ENCODE measurements at regions not wholly inside any gene's neighbourhood (a gene's known extent, or its start where the extent isn't known, plus 50 kb on each side); places are given as distances from the start of the nearest gene placed in this dataset.

DNA sequence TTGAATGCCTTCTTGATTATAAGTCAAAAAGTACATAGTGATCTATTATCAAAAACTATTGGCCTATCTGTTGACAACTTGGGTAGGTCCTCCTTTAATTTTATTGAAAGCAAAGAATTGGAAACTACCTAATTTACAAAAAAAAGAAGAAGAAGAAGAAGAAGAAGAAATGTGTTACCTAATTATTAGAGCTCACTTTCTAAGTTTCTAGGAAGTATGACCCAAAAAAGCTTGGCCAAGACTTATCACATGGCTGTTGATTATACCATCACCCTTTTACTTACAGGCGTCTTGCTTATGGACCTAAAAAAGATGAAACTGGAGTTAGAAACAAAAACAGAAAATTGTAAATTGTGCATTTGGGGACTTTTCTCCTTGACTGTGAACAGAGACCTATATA, 81.8 kb upstream of the PIK3CG start:
- 92% methylated on average over 1 of the region's 1 CpG for WGBS (ENCODE audit: low lambda C conversion rate, missing lambda C conversion rate)

DNA sequence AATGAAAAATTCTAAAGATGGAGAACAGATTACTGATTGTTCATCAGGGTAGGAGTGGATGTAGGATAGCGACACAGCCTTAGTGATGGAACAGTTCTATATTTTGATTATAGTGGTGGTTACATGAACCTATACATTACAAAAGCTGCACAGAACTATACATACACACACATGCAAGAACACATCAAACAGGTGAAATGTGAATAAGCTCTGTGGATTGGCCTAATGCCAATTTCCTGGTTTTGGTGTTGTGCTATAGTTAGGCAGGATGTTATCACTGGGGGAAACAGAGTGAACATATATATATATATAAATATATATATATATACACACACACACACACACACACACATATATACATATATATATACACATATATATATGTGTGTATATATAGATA, 76.4 kb upstream of the PIK3CG start:
- Histone ChIP-seq H3K4me3 (no peak overlapping the region), H3K9me3 (ENCODE audit: low read depth) (no peaks in the 10 kb centered on the region), H3K4me1 (ENCODE audit: insufficient read depth) (no peaks in the 10 kb centered on the region), H2AFZ (no peak overlapping the region), H3K27ac (no peak overlapping the region), H3K36me3 (replicated peaks; ENCODE audit: insufficient read depth, low read depth) (no peaks in the 10 kb centered on the region), H3K27me3 (peaks cover 4% of the 10 kb centered on the region), H4K20me1 (ENCODE audit: insufficient read depth, poor library complexity, severe bottlenecking) (no peaks in the 10 kb centered on the region), H3K9me2 (replicated peaks; ENCODE audit: insufficient read depth) (no peaks in the 10 kb centered on the region), H3K4me2 (no peak overlapping the region), H3K79me2 (no peaks in the 10 kb centered on the region)
- WGBS (ENCODE audit: low lambda C conversion rate, missing lambda C conversion rate), result 96% methylated on average over 1 of the region's 1 CpG
- no peak for DNase-seq (ENCODE audit: low spot score)
- TF ChIP-seq EZH2 (IDR thresholded peaks at IDR 0.05; ENCODE audit: borderline replicate concordance) (no peak), EZH2phosphoT487 (IDR thresholded peaks at IDR 0.05; ENCODE audit: low read depth, severe bottlenecking, unreplicated experiment) (no peak)
- TF ChIP-seq, protein P1, sequence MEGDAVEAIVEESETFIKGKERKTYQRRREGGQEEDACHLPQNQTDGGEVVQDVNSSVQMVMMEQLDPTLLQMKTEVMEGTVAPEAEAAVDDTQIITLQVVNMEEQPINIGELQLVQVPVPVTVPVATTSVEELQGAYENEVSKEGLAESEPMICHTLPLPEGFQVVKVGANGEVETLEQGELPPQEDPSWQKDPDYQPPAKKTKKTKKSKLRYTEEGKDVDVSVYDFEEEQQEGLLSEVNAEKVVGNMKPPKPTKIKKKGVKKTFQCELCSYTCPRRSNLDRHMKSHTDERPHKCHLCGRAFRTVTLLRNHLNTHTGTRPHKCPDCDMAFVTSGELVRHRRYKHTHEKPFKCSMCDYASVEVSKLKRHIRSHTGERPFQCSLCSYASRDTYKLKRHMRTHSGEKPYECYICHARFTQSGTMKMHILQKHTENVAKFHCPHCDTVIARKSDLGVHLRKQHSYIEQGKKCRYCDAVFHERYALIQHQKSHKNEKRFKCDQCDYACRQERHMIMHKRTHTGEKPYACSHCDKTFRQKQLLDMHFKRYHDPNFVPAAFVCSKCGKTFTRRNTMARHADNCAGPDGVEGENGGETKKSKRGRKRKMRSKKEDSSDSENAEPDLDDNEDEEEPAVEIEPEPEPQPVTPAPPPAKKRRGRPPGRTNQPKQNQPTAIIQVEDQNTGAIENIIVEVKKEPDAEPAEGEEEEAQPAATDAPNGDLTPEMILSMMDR (IDR thresholded peaks at IDR 0.05; ENCODE audit: poor library complexity), result no peak

More for the DNA sequence above, 81.8 kb upstream of the PIK3CG start:
- no peak for DNase-seq (ENCODE audit: low spot score)
- Histone ChIP-seq H3K27me3 (no peaks in the 10 kb centered on the region), H3K4me3 (no peak overlapping the region), H2AFZ (no peak overlapping the region), H4K20me1 (ENCODE audit: insufficient read depth, poor library complexity, severe bottlenecking) (no peaks in the 10 kb centered on the region), H3K4me2 (no peak overlapping the region), H3K79me2 (no peaks in the 10 kb centered on the region), H3K36me3 (replicated peaks; ENCODE audit: insufficient read depth, low read depth) (no peaks in the 10 kb centered on the region), H3K27ac (no peak overlapping the region), H3K4me1 (ENCODE audit: insufficient read depth) (no peaks in the 10 kb centered on the region), H3K9me3 (ENCODE audit: low read depth) (no peaks in the 10 kb centered on the region), H3K9me2 (replicated peaks; ENCODE audit: insufficient read depth) (no peaks in the 10 kb centered on the region)
- no peak for TF ChIP-seq EZH2phosphoT487 (IDR thresholded peaks at IDR 0.05; ENCODE audit: low read depth, severe bottlenecking, unreplicated experiment)
- TF ChIP-seq, protein P1 (IDR thresholded peaks at IDR 0.05; ENCODE audit: poor library complexity), result no peak
- no peak for TF ChIP-seq EZH2 (IDR thresholded peaks at IDR 0.05; ENCODE audit: borderline replicate concordance)

DNA sequence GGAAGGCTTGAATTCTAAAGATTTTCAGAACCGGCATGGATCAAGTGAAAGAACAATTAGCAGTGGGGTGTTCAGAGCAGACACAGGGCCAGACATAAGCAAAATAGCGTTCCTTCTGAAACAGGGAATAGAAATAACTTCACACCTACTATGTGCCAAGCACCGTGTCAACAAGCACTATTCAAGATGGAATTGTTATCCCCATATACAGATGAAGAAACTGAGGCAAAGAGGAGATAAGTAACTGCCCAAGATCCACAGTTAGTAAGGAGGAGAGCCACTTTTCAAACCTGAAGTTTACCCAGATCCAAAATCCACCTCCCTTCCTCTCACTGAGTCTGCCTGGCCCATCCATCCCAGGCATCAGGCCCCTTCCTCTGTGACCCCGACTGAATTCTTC, 73.6 kb upstream of the PIK3CG start:
- Histone ChIP-seq H3K4me1 (ENCODE audit: insufficient read depth) (no peaks in the 10 kb centered on the region), H3K9me3 (ENCODE audit: low read depth) (no peaks in the 10 kb centered on the region), H2AFZ (no peak overlapping the region), H3K27me3 (peaks cover 4% of the 10 kb centered on the region), H3K27ac (no peak overlapping the region), H3K9me2 (replicated peaks; ENCODE audit: insufficient read depth) (no peaks in the 10 kb centered on the region), H3K4me3 (no peak overlapping the region), H3K4me2 (no peak overlapping the region), H3K36me3 (replicated peaks; ENCODE audit: insufficient read depth, low read depth) (no peaks in the 10 kb centered on the region), H4K20me1 (ENCODE audit: insufficient read depth, poor library complexity, severe bottlenecking) (no peaks in the 10 kb centered on the region), H3K79me2 (no peaks in the 10 kb centered on the region)
- DNase-seq (ENCODE audit: low spot score), result no peak
- WGBS (ENCODE audit: low lambda C conversion rate, missing lambda C conversion rate), result 73% methylated on average over 4 of the region's 4 CpGs
- TF ChIP-seq, protein P1 (IDR thresholded peaks at IDR 0.05; ENCODE audit: poor library complexity), result no peak
- TF ChIP-seq EZH2 (IDR thresholded peaks at IDR 0.05; ENCODE audit: borderline replicate concordance) (no peak), EZH2phosphoT487 (IDR thresholded peaks at IDR 0.05; ENCODE audit: low read depth, severe bottlenecking, unreplicated experiment) (no peak)
